ENCODE measurements at regions not wholly inside any gene's neighbourhood (a gene's known extent, or its start where the extent isn't known, plus 50 kb on each side); places are given as distances from the start of the nearest gene placed in this dataset.
"Not testable (repeated sequence)": the region's sequence is repeated elsewhere in the genome, so short reads cannot be mapped to it uniquely, and the experiment has no call there.

GRCh38 chr1:196027127-196027526 is 581.1 kb downstream of the KCNT2 start:
- ChIA-PET CTCF (interaction anchor here (0.7 to 1.4 kb wide), 2 partner anchors 8 to 14 kb away, joined by 3 to 5 read pairs; no protein-coding TSS in a partner anchor), POLR2A (no interaction called here)
- no peak for TF ChIP-seq CTCF (IDR thresholded peaks at IDR 0.05; ENCODE audit: control extremely low read depth, extremely low read depth, low read depth, missing control alignments)
- DNase-seq (ENCODE audit: extremely low spot score), result no peak

DNA sequence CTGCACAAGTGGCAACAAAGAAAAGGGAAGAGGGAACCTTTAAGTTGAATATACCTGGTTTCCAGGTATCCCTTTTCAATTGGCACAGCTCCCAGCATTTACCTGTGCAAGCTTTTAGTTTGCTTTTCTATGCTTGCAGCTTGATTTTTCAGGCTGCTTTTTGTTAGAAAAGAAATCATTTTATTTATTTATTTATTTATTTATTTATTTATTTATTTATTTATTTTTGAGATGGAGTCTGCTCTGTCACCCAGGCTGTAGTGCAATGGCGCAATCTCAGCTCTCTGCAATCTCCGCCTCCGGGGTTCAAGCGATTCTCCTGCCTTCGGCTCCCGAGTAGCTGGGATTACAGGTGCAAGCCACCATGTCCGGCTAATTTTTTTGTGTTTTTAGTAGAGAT is 587.1 kb downstream of the KCNT2 start:
- CTCF ChIA-PET; POLR2A ChIA-PET; DNase-seq (ENCODE audit: extremely low spot score): not testable (repeated sequence)

GRCh38 chr1:196009362-196009761 is 598.9 kb downstream of the KCNT2 start:
- TF ChIP-seq CTCF (IDR thresholded peaks at IDR 0.05; ENCODE audit: control extremely low read depth, extremely low read depth, low read depth, missing control alignments), result no peak
- CTCF ChIA-PET, result no interaction called here
- POLR2A ChIA-PET, result no interaction called here
- no peak for DNase-seq (ENCODE audit: extremely low spot score)

- ChIA-PET POLR2A (no interaction called here), CTCF (no interaction called here)
- DNase-seq (ENCODE audit: extremely low spot score), result no peak
- TF ChIP-seq CTCF (IDR thresholded peaks at IDR 0.05; ENCODE audit: control extremely low read depth, extremely low read depth, low read depth, missing control alignments), result no peak
Measured at GRCh38 chr1:196007763-196008162, 600.5 kb downstream of the KCNT2 start.

DNA sequence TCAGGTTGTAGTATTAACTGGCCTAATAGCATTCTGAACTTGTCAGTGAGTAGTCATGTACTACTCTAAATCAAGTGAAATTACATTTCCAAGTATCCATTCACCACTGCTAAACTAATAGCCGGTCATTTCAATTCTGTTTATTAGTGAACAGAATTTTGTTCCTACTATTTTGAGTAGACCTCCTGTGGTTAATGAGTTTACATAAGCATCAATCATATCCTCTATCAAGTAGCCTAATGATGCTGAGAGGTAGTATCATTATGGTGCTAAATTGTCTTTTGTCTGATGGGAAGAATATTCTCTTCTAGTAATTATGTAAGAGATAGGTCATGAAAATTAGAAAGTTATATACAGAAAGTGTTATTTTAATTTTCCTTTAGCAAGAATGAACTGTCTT is 602.8 kb downstream of the KCNT2 start:
- CTCF ChIA-PET, result no interaction called here

GRCh38 chr1:196004388-196004787 is 603.9 kb downstream of the KCNT2 start:
- DNase-seq (ENCODE audit: extremely low spot score); POLR2A ChIA-PET; CTCF ChIA-PET: not testable (repeated sequence)

More for the DNA sequence above, 602.8 kb downstream of the KCNT2 start:
- DNase-seq (ENCODE audit: extremely low spot score), result no peak
- POLR2A ChIA-PET, result no interaction called here
- TF ChIP-seq CTCF (IDR thresholded peaks at IDR 0.05; ENCODE audit: control extremely low read depth, extremely low read depth, low read depth, missing control alignments), result no peak

DNA sequence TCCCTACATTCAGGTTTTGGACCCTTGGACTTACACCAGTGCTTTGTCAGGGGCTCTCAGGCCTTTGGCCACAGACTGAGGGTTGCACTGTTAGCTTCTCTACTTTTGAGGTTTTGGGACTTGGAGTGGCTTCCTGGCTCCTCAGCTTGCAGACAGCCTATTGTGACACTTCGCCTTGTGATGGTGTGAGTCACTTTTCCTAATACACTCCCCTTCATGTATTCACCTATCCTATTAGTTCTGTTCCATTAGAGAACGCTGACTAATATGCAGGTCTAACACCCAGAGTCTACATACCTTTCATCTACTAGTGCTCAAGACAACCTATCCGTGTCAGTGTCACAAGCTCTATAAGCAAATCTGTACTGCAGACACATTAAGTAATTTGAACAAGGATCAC is 605.3 kb downstream of the KCNT2 start:
- POLR2A ChIA-PET, result no interaction called here
- no peak for TF ChIP-seq CTCF (IDR thresholded peaks at IDR 0.05; ENCODE audit: control extremely low read depth, extremely low read depth, low read depth, missing control alignments)
- CTCF ChIA-PET, result no interaction called here
- no peak for DNase-seq (ENCODE audit: extremely low spot score)

DNA sequence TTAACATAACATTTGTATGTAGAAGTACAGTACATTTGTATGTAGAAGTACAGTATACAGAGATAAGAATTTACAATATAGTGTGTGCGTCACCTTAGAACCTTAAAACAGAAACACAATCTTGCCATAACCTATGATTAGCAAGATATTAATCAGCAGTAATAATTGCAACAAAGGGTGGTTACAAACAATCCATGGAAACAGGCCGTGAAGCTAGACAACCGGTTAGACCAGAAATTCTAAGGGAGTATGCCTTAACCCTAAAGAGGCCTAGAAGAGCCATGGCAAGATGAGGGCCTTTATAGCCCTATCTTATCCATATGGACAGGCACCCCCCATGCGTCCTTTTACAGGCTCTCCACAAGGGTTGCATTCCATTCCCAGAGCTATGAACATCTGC is 605.9 kb downstream of the KCNT2 start:
- CTCF ChIA-PET; DNase-seq (ENCODE audit: extremely low spot score); POLR2A ChIA-PET: not testable (repeated sequence)

Data from GM10248 (cell line).